Mucosa of rectum (tissue), 2 donors: ENCODE measurements at regions not wholly inside any gene's neighbourhood (a gene's known extent, or its start where the extent isn't known, plus 50 kb on each side); places are given as distances from the start of the nearest gene placed in this dataset.
"Not testable (repeated sequence)": the region's sequence is repeated elsewhere in the genome, so short reads cannot be mapped to it uniquely, and the experiment has no call there.

ENCODE experiments used
- H3K27ac ChIP-seq, 2 donors: one replicate each; pipeline ENCODE4 v1.7.0; 2013; ENCODE audit warnings: inconsistent platforms in 2 of 2, low read depth in 2 of 2, low read length in 2 of 2
- H3K27me3 ChIP-seq, 2 donors: one replicate each; pipeline ENCODE4 v1.7.0; 2013; ENCODE audit warnings: low read length in 2 of 2; ENCODE audit not compliant: control insufficient read depth in 2 of 2, insufficient read depth in 2 of 2
- H3K36me3 ChIP-seq, 2 donors: one replicate each; pipeline ENCODE4 v1.7.0; 2013; ENCODE audit warnings: low read length in 2 of 2; ENCODE audit not compliant: control insufficient read depth in 2 of 2, insufficient read depth in 2 of 2
- H3K4me1 ChIP-seq, 2 donors: one replicate each; pipeline ENCODE4 v1.7.0; 2013; ENCODE audit warnings: low read length in 2 of 2, mild to moderate bottlenecking in 1 of 2; ENCODE audit not compliant: control insufficient read depth in 2 of 2, insufficient read depth in 2 of 2
- H3K4me3 ChIP-seq, 2 donors: one replicate each; pipeline ENCODE4 v1.7.0; 2013; ENCODE audit warnings: low read length in 2 of 2
- H3K9ac ChIP-seq, 2 donors: one replicate each; pipeline ENCODE4 v1.7.0; 2013; ENCODE audit warnings: low read length in 2 of 2, low read depth in 1 of 2, mild to moderate bottlenecking in 1 of 2
- H3K9me3 ChIP-seq, 2 donors: one replicate each; pipeline ENCODE4 v1.7.0; 2013; ENCODE audit warnings: low read length in 2 of 2; ENCODE audit not compliant: control insufficient read depth in 2 of 2
- donor health status: healthy.
- donor health status: Normal muscosa, but diverticular disease.

DNA sequence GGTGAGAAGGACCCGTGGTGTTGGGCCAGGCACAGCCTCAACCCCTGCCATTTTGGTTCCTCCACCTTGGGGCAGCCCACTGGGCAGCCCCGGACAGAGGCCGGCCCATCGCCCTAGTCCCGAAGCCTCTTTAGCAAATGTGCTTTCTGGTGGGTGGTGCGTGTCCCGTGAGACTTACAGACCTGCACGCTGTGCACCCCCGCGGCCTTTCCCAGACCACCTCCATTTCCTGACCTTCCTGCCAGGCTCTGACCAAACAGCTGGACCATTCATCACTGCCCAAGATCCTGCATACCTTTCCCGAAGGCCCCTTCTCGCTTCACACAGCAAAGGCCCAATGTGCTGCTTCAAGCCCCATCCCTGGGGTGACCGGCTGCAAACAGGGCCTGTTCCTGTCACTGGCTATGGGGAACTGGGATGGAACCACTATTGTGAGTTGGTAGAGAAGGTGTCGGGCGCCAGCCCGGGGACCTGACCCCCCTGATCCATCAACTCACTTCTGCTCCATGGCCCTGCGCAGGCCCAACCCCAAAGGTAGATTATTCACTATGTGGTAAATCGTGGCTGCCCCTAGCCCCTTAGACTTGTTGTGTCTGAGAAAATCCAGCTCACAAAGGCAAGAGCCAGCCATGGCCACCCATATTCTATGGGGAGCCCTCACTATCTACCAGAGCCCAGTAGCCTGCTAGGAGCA lies 341.0 kb downstream of the EIPR1 start:
- H3K36me3 ChIP-seq: no peaks in the 10 kb centered on the region
- no peak overlapping the region for H3K9ac ChIP-seq
- no peaks in the 10 kb centered on the region for H3K4me1 ChIP-seq
- no peak overlapping the region for H3K4me3 ChIP-seq
- H3K27ac ChIP-seq: no peak overlapping the region
- H3K27me3 ChIP-seq: no peaks in the 10 kb centered on the region
- H3K9me3 ChIP-seq: no peaks in the 10 kb centered on the region

DNA sequence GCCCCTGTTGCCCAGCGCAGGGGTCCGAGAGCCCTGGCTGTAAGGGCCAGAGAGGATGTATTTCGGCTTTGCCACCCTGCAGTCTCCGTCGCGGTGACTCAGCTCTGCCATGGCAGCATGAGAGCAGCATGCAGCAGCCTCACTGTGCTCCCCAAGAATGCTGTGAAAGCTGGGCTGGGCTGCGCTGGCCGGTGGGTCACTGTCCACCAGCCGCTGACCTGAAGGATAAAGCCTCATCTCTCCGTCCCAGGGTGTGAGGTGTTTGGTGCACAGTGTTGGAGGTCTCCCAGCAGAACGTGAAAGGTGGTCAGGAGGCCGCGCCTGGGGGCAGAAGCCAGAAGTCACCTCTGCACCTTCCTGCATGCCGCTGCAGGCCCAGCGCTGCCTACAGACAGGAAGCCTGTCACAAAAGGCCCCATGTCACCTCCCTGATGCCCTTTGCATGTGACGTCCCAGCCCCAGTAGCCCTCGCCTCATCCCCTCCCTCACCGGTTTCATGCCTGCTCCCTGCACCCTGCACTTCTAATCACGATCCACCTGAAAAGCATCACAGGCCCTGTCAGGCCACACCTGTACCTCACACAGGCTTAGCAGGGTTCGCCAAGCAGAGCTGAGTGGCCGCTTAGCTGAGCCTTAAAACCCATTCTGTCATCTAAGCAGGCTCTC lies 342.1 kb downstream of the EIPR1 start:
- Histone ChIP-seq H3K9ac (no peak overlapping the region), H3K27me3 (no peaks in the 10 kb centered on the region), H3K4me1 (no peaks in the 10 kb centered on the region), H3K4me3 (no peak overlapping the region), H3K27ac (no peak overlapping the region), H3K36me3 (no peaks in the 10 kb centered on the region), H3K9me3 (no peaks in the 10 kb centered on the region)

DNA sequence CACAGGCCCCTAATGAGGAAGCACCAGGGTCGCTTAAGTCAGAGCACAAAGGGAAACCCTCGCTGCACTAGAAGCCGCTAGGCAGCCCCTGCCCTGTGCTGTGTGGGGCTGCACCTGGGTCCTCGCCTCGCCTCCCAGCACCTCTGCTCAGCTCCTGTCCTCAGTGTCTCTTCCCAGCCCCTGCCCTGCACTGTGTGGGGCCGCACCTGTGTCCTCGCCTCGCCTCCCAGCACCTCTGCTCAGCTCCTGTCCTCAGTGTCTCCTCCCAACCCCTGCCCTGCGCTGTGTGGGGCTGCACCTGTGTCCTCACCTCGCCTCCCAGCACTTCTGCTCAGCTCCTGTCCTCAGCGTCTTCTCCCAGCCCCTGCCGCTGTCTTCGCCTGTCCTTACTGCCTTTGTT lies 342.8 kb downstream of the EIPR1 start:
- H3K9me3 ChIP-seq: no peaks in the 10 kb centered on the region
- no peak overlapping the region for H3K9ac ChIP-seq
- H3K4me1 ChIP-seq: no peaks in the 10 kb centered on the region
- H3K27me3 ChIP-seq: no peaks in the 10 kb centered on the region
- no peak overlapping the region for H3K27ac ChIP-seq
- H3K36me3 ChIP-seq: no peaks in the 10 kb centered on the region
- H3K4me3 ChIP-seq: no peak overlapping the region

DNA sequence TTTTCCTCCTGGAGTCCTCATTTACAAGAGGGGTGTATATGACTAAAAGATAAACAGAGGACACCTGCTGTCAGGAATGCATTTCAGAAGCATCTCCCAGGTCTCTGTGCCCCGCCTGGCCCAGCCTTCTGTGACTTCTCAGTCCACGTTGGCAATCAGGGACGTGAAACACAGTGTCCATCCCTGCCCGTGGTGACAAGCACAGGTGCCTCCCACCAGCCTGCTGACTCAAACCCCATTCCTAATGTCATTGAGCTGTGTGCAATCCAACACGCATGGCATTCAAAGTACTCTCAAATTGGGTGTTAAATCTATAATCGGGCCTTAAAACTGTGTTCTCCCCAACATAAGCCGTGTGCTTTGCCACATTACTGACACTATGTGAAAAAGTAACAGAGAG lies 343.2 kb downstream of the EIPR1 start:
- no peaks in the 10 kb centered on the region for H3K4me1 ChIP-seq
- no peaks in the 10 kb centered on the region for H3K9me3 ChIP-seq
- no peaks in the 10 kb centered on the region for H3K36me3 ChIP-seq
- H3K27me3 ChIP-seq: no peaks in the 10 kb centered on the region
- no peak overlapping the region for H3K9ac ChIP-seq
- no peak overlapping the region for H3K27ac ChIP-seq
- no peak overlapping the region for H3K4me3 ChIP-seq

DNA sequence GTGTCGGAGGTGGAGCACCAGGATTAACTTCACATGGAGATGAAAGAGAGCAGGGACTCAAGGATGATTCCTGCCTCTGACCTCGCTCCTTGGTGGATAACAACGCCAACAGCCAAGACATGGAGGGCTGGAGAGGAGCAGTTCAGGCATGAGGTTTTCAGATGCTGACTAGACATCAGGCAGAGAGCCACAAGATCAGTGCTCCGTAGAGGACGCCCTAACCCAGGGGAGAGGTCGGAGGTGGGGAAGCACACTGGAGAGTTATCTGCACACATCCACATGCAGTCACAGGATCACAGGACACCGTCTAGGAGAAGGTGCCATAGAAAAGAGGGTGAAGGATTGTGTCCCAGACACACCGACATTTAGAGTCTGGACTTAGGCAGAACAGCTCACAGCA lies 344.3 kb downstream of the EIPR1 start:
- H3K27me3 ChIP-seq: no peaks in the 10 kb centered on the region
- no peak overlapping the region for H3K4me3 ChIP-seq
- no peaks in the 10 kb centered on the region for H3K4me1 ChIP-seq
- H3K9me3 ChIP-seq: no peaks in the 10 kb centered on the region
- no peak overlapping the region for H3K27ac ChIP-seq
- no peak overlapping the region for H3K9ac ChIP-seq
- H3K36me3 ChIP-seq: no peaks in the 10 kb centered on the region

DNA sequence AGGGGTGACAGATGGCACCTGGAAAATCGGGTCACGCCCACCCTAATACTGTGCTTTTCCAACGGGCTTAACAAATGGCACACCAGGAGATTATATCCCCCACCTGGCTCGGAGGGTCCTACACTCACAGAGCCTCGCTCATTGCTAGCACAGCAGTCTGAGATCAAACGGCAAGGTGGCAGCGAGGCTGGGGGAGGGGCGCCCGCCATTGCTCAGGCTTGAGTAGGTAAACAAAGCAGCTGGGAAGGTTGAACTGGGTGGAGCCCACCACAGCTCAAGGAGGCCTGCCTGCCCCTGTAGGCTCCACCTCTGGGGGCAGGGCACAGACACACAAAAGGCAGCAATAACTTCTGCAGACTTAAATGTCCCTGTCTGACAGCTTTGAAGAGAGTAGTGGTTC lies 346.8 kb downstream of the EIPR1 start:
- H3K9me3 ChIP-seq, H3K27ac ChIP-seq, H3K36me3 ChIP-seq, H3K9ac ChIP-seq, H3K4me3 ChIP-seq, H3K4me1 ChIP-seq, H3K27me3 ChIP-seq: not testable (repeated sequence)

DNA sequence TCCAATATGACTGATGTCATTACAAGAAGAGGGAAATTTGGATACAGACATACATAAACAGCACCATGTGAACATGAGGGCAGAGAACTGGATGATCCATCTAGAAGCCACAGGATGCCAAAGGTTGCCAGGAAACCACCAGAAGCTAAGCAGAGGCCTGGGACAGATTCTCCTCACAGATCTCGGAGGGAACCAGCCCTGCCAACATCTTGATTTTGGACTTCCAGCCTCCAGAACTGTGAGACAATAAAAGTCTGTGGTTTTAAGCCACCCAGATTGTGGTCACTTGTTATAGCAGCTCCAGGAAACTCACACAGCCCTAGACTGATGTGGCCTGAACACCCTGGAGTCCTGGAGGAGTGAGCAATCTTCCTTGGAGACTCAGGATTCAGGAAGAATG lies 351.6 kb downstream of the EIPR1 start:
- Histone ChIP-seq H3K9me3 (no peaks in the 10 kb centered on the region), H3K27me3 (no peaks in the 10 kb centered on the region), H3K36me3 (no peaks in the 10 kb centered on the region), H3K4me1 (no peaks in the 10 kb centered on the region), H3K4me3 (no peak overlapping the region), H3K9ac (no peak overlapping the region), H3K27ac (no peak overlapping the region)

DNA sequence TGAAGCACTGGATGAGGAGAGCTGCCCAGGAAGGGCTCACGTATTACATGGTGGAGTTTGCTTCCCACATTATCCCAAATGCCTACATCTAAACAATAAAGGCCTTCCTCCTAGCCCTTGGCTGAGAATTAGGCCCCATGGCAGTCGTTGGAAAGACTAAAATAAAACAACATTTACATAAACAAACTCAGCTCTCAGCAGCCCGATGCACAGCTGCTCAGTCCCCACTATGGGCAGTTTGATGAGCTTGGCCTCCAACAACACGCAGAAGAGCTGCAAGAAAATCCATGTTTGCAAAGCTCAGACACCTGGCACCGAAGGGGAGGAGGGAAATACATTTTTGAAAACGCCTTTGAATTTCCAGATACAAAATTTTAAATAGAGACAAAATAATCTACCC lies 352.4 kb downstream of the EIPR1 start:
- Histone ChIP-seq H3K9ac (no peak overlapping the region), H3K27me3 (no peaks in the 10 kb centered on the region), H3K9me3 (no peaks in the 10 kb centered on the region), H3K36me3 (no peaks in the 10 kb centered on the region), H3K27ac (no peak overlapping the region), H3K4me3 (no peak overlapping the region), H3K4me1 (no peaks in the 10 kb centered on the region)

DNA sequence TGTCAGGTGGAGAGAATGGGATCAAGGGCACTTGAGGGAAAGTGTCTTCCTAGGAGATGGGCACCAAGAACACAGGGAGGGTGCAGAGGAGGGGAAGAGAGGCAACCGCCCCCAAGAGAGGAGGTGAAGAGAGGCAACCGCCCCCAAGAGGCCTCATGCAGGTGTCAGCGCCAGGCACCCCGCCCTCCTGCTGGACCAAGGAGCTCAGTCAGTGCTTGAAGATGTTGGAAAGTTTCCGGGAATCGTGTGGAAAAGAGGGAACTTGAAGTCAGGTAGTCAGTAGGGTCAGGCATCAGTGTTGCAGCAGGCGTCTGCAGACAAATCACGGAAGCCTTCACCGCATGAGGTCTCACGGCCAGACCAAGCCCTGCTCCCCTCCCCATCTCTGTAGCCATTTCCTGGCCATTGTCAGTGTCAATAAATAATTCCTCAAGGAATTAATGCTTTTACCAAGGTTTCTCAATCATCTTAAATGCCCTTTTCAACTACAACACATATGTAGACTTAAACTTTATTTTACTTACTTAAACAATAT lies 353.1 kb downstream of the EIPR1 start:
- no peaks in the 10 kb centered on the region for H3K4me1 ChIP-seq
- H3K27me3 ChIP-seq: no peaks in the 10 kb centered on the region
- H3K27ac ChIP-seq: no peak overlapping the region
- no peak overlapping the region for H3K9ac ChIP-seq
- H3K9me3 ChIP-seq: no peaks in the 10 kb centered on the region
- H3K4me3 ChIP-seq: no peak overlapping the region
- no peaks in the 10 kb centered on the region for H3K36me3 ChIP-seq

DNA sequence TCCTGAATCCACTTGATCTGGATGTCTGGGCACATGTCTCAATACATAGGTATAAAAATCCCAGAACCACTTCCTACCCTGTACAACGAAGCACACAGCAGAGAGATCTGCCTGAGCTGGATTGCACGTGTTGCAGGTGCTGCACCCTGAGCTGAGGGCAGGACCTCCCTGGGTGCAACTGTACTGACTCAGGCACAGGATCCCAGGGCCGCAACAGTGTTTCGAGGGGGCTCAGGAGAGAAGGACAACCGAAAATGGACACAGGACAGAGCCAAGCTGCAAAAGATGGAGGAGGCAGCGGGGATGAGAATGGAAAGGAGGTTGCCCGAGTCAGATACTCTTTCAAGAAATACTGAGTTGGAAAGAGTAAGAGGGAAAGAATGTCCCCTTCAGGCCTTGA lies 354.1 kb downstream of the EIPR1 start:
- Histone ChIP-seq H3K27ac (no peak overlapping the region), H3K36me3 (no peaks in the 10 kb centered on the region), H3K4me1 (no peaks in the 10 kb centered on the region), H3K9me3 (no peaks in the 10 kb centered on the region), H3K27me3 (no peaks in the 10 kb centered on the region), H3K9ac (no peak overlapping the region), H3K4me3 (no peak overlapping the region)
